Endothelial cell of umbilical vein (primary cell): ENCODE measurements at regions not wholly inside any gene's neighbourhood (a gene's known extent, or its start where the extent isn't known, plus 50 kb on each side); places are given as distances from the start of the nearest gene placed in this dataset.

Experiments
- BruUV-seq: library from RNA; stranded (reverse); fragments of 400-500 nt; replicated peaks from 2 replicates; lab custom pipeline; 2021; lab: Mats Ljungman, UMichigan
- CTCF ChIA-PET: fragments of 300-600, 350-600 bp; sonication (Branson Sonifier 250); formaldehyde crosslinking; loops from one replicate; lab custom pipeline; 2021; ENCODE audit warnings: antibody characterized with exemption, inconsistent platforms; lab: Charles Lee
- POLR2A ChIA-PET: fragments of 300-600, 350-600 bp; sonication (Branson Sonifier 250); formaldehyde crosslinking; loops from one replicate; lab custom pipeline; 2021; ENCODE audit warnings: antibody characterized with exemption, inconsistent platforms; lab: Charles Lee
- DNase-seq: peaks from one replicate; pipeline ENCODE4 v3.0.0-alpha.2; 2011; ENCODE audit warnings: low read depth, low spot score
- FAIRE-seq: peaks from 2 replicates; lab custom pipeline; 2011; peaks lifted over from hg19 to GRCh38; lab: Jason Lieb, UNC
- H2AFZ ChIP-seq: 2 replicates; pipeline ENCODE4 v1.6.0; 2012; ENCODE audit warnings: low read depth, low read length, control low read depth, inconsistent platforms
- H3K27ac ChIP-seq: 2 replicates; pipeline ENCODE4 v1.5.1; 2011; ENCODE audit warnings: low read depth, mild to moderate bottlenecking, control low read depth, low read length, moderate library complexity; ENCODE audit not compliant: insufficient read depth
- H3K27me3 ChIP-seq, 2 experiments: 2 replicates each; pipeline versions ENCODE4 v1.6.0 to v1.6.1; 2011; ENCODE audit warnings: low read length in 2 of 2, mixed read lengths in 1 of 2; ENCODE audit not compliant: control insufficient read depth in 2 of 2, insufficient read depth in 2 of 2
- H3K36me3 ChIP-seq, 2 experiments: 2 replicates in 1 of 2; 3 replicates in 1 of 2; pipeline ENCODE4 v1.5.1; 2011; ENCODE audit warnings: low read length in 2 of 2, mild to moderate bottlenecking in 1 of 2, moderate library complexity in 1 of 2; ENCODE audit not compliant: control insufficient read depth in 2 of 2, insufficient read depth in 2 of 2; ENCODE audit errors: extremely low read depth in 1 of 2
- H3K4me1 ChIP-seq: 3 replicates; pipeline ENCODE4 v1.5.1; 2011; ENCODE audit warnings: mild to moderate bottlenecking, low read length; ENCODE audit not compliant: control insufficient read depth, insufficient read depth; ENCODE audit errors: extremely low read depth
- H3K4me2 ChIP-seq: 2 replicates; pipeline ENCODE4 v1.6.1; 2011; ENCODE audit warnings: low read length, control low read depth, mixed read lengths; ENCODE audit not compliant: insufficient read depth
- H3K4me3 ChIP-seq, 3 experiments: fragments of 200-600 bp in 1 of 3; sonication (generic), shearing (Covaris generic) in 1 of 3; replicated peaks in 1 of 3; 2 replicates each; pipeline ENCODE4 v1.5.1; 2011 to 2016; ENCODE audit warnings: control low read depth in 3 of 3, low read length in 3 of 3, mild to moderate bottlenecking in 2 of 3, inconsistent platforms in 1 of 3, low read depth in 1 of 3, moderate library complexity in 1 of 3; ENCODE audit not compliant: insufficient read depth in 1 of 3
- H3K79me2 ChIP-seq: 2 replicates; pipeline ENCODE4 v1.6.0; 2012; ENCODE audit warnings: low read length, inconsistent platforms; ENCODE audit not compliant: control insufficient read depth, insufficient read depth
- H3K9ac ChIP-seq: replicated peaks from 2 replicates; pipeline ENCODE3; 2011; ENCODE audit warnings: low read length, control low read depth; ENCODE audit not compliant: insufficient read depth; ENCODE audit errors: extremely low read depth
- H3K9me1 ChIP-seq: replicated peaks from 3 replicates; pipeline ENCODE4 v1.6.0; 2011; ENCODE audit warnings: mild to moderate bottlenecking, low read length; ENCODE audit not compliant: control insufficient read depth, insufficient read depth; ENCODE audit errors: extremely low read depth
- H3K9me3 ChIP-seq: replicated peaks from 2 replicates; pipeline ENCODE4 v1.5.1; 2012; ENCODE audit warnings: low read length, inconsistent platforms; ENCODE audit not compliant: control insufficient read depth, insufficient read depth
- H4K20me1 ChIP-seq: replicated peaks from 2 replicates; pipeline ENCODE3; 2011; ENCODE audit warnings: mild to moderate bottlenecking, low read length; ENCODE audit not compliant: control insufficient read depth, insufficient read depth; ENCODE audit errors: extremely low read depth
- CTCF ChIP-seq, 2 donors: IDR thresholded peaks; 1 replicate in 1 of 2; 2 replicates in 1 of 2; pipeline ENCODE4 v1.5.1; 2011; ENCODE audit warnings: low read length in 2 of 2, mild to moderate bottlenecking in 2 of 2, moderate library complexity in 2 of 2, control low read depth in 1 of 2, inconsistent platforms in 1 of 2, low read depth in 1 of 2; ENCODE audit not compliant: insufficient read depth in 1 of 2; ENCODE audit errors: extremely low read depth in 1 of 2
- EZH2 ChIP-seq: IDR thresholded peaks from 2 replicates; pipeline ENCODE4 v1.6.1; 2012; ENCODE audit warnings: borderline replicate concordance, low read depth, mild to moderate bottlenecking, moderate library complexity, low read length, inconsistent platforms; ENCODE audit not compliant: severe bottlenecking
- FOS ChIP-seq: IDR thresholded peaks from 2 replicates; pipeline ENCODE4 v1.6.1; 2011; ENCODE audit warnings: mild to moderate bottlenecking, low read length, moderate library complexity, borderline replicate concordance; ENCODE audit not compliant: insufficient read depth
- GATA2 ChIP-seq: IDR thresholded peaks from 2 replicates; pipeline ENCODE4 v1.7.0; 2011; ENCODE audit warnings: low read depth, mild to moderate bottlenecking, moderate library complexity, mixed read lengths, low read length; ENCODE audit not compliant: insufficient read length, insufficient read depth
- JUN ChIP-seq: IDR thresholded peaks from 2 replicates; pipeline ENCODE4 v1.6.1; 2011; ENCODE audit warnings: borderline replicate concordance, low read depth; ENCODE audit not compliant: insufficient read length, insufficient read depth
- MAX ChIP-seq: IDR thresholded peaks from 2 replicates; pipeline ENCODE4 v1.6.1; 2011; ENCODE audit not compliant: insufficient read depth, insufficient read length
- MYC ChIP-seq: IDR thresholded peaks from one replicate; pipeline ENCODE4 v1.6.1; 2011; ENCODE audit warnings: mild to moderate bottlenecking, low read depth, low read length
- POLR2A ChIP-seq: IDR thresholded peaks from 2 replicates; pipeline ENCODE4 v1.6.1; 2012; ENCODE audit warnings: low read depth, mild to moderate bottlenecking, control low read depth, low read length
- POLR2AphosphoS5 ChIP-seq: IDR thresholded peaks from 2 replicates; pipeline ENCODE4 v1.6.1; 2012; ENCODE audit warnings: low read depth, mild to moderate bottlenecking, control low read depth, low read length, moderate library complexity; ENCODE audit not compliant: insufficient read depth
- dilution Hi-C: fragments of 300-500 bp; cut with MboI; formaldehyde crosslinking; loops from one replicate; pipeline ENCODE4 v1.15.0; 2019; ENCODE audit warnings: low sequenced_read_pairs; ENCODE audit not compliant: extremely low pct_ligation_motif_present
- intact Hi-C: fragments of 100-400 bp; cut with micrococcal nuclease; formaldehyde crosslinking; loops from one replicate; pipeline ENCODE4 v1.10.0; 2022

GRCh38 chr2:61675204-61675603, 137.0 kb upstream of the XPO1 start:
- no peaks in the 10 kb centered on the region for H3K79me2 ChIP-seq
- no peaks in the 10 kb centered on the region for H3K9me1 ChIP-seq
- no peaks in the 10 kb centered on the region for H4K20me1 ChIP-seq
- no peak for TF ChIP-seq MAX
- TF ChIP-seq FOS: no peak
- no peak for TF ChIP-seq EZH2
- no peak for TF ChIP-seq MYC
- no peak for TF ChIP-seq CTCF (IDR thresholded peaks at IDR 0.05; ENCODE audit: extremely low read depth in 1 of 2, insufficient read depth in 1 of 2, low read depth in 1 of 2, low read length in 2 of 2)
- TF ChIP-seq JUN: no peak
- TF ChIP-seq POLR2A: no peak
- no peak for TF ChIP-seq POLR2AphosphoS5
- no peak for TF ChIP-seq GATA2
- H3K27ac ChIP-seq: no peak overlapping the region
- no TSS peak for BruUV-seq
- intact Hi-C loops (no loop called here), dilution Hi-C loops (no loop called here)
- no peak overlapping the region for H2AFZ ChIP-seq
- H3K27me3 ChIP-seq: peaks cover 2 to 3% of the 10 kb centered on the region in 2 experiments
- POLR2A ChIA-PET: no interaction called here
- peaks cover 7% of the 10 kb centered on the region for H3K4me1 ChIP-seq
- peaks cover 6% of the 10 kb centered on the region for H3K9me3 ChIP-seq
- no peak overlapping the region for H3K9ac ChIP-seq
- H3K4me2 ChIP-seq: no peak overlapping the region
- no peak overlapping the region for H3K4me3 ChIP-seq
- CTCF ChIA-PET: no interaction called here
- no peak for FAIRE-seq
- H3K36me3 ChIP-seq: no peaks in the 10 kb centered on the region
- DNase-seq: no peak
